SK-N-MC (cell line): ENCODE measurements at regions not wholly inside any gene's neighbourhood (a gene's known extent, or its start where the extent isn't known, plus 50 kb on each side); places are given as distances from the start of the nearest gene placed in this dataset.
"Not testable (repeated sequence)": the region's sequence is repeated elsewhere in the genome, so short reads cannot be mapped to it uniquely, and the experiment has no call there.

Source experiments
- EZH2 ChIP-seq: fragments of 200-600 bp; sonication (generic); IDR thresholded peaks from one replicate; pipeline ENCODE4 v1.6.1; 2017; ENCODE audit warnings: antibody characterized with exemption
- POLR2AphosphoS5 ChIP-seq: IDR thresholded peaks from 2 replicates; pipeline ENCODE4 v1.6.1; 2012; ENCODE audit warnings: mild to moderate bottlenecking, low read depth, low read length, borderline replicate concordance

DNA sequence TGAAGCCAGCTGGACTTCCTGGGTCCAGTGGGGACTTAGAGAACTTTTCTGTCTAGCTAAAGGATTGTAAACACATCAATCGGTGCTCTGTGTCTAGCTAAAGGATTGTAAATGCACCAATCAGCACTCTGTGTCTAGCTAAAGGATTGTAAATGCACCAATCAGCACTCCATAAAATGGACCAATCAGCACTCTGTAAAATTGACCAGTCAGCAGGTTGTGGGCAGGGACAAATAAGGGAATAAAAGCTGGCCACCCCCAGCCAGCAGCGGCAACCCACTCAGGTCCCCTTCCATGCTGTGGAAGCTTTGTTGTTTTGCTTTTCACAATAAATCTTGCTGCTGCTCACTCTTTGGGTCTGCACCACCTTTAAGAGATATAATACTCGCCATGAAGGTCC lies 622.6 kb downstream of the IPMK start:
- not testable (repeated sequence) for TF ChIP-seq POLR2AphosphoS5, EZH2
